GM12878 (cell line): ENCODE measurements at regions not wholly inside any gene's neighbourhood (a gene's known extent, or its start where the extent isn't known, plus 50 kb on each side); places are given as distances from the start of the nearest gene placed in this dataset.

Experiments
- ATAC-seq: fragments of 200-7000 bp; cut with Tn5 transposase; 3 replicates; pipeline ENCODE4 v1.9.1; 2020; ENCODE audit warnings: mild to moderate bottlenecking, moderate library complexity
- BruUV-seq: library from RNA; stranded (reverse); fragments of 400-500 nt; replicated peaks from 2 replicates; lab custom pipeline; 2021; lab: Mats Ljungman, UMichigan
- CTCF ChIA-PET: fragments of 300-600 bp; sonication (Branson Sonifier 250); formaldehyde crosslinking; extraction: SDS; loops from one replicate; lab custom pipeline; 2021; ENCODE audit warnings: inconsistent platforms; lab: Yijun Ruan, JAX
- POLR2A ChIA-PET: fragments of 350-600 bp; formaldehyde crosslinking; extraction: SDS; loops from one replicate; lab custom pipeline; 2021; ENCODE audit warnings: inconsistent platforms; lab: Charles Lee
- RAD21 ChIA-PET: fragments of 300-600 bp; sonication (Branson Sonifier 250); formaldehyde crosslinking; loops from one replicate; lab custom pipeline; 2023; ENCODE audit warnings: antibody characterized with exemption; ENCODE audit not compliant: unreplicated experiment; lab: Charles Lee
- SMC1A ChIA-PET: fragments of 300-600 bp; sonication (Branson Sonifier 250); formaldehyde crosslinking; loops from one replicate; lab custom pipeline; 2023; ENCODE audit not compliant: unreplicated experiment, uncharacterized antibody; lab: Charles Lee
- DNase-seq: peaks from one replicate; pipeline ENCODE4 v3.0.0-alpha.2; 2011; ENCODE audit warnings: low read depth, low spot score
- FAIRE-seq: peaks from 3 replicates; lab custom pipeline; 2011; peaks lifted over from hg19 to GRCh38; lab: Jason Lieb, UNC
- H2AFZ ChIP-seq: 2 replicates; pipeline ENCODE4 v1.6.0; 2011; ENCODE audit warnings: low read depth, low read length, control low read depth; ENCODE audit not compliant: control insufficient read depth
- H3K27ac ChIP-seq: 2 replicates; pipeline ENCODE4 v1.5.1; 2011; ENCODE audit warnings: control low read depth; ENCODE audit not compliant: control insufficient read depth, insufficient read depth
- H3K27me3 ChIP-seq, 2 experiments: replicated peaks in 1 of 2; 2 replicates each; pipeline versions ENCODE4 v1.6.0 to v1.6.1; 2011; ENCODE audit warnings: low read length in 1 of 2; ENCODE audit not compliant: control insufficient read depth in 2 of 2, insufficient read depth in 2 of 2
- H3K36me3 ChIP-seq, 2 experiments: 2 replicates each; pipeline ENCODE4 v1.5.1; 2011; ENCODE audit warnings: low read length in 1 of 2; ENCODE audit not compliant: control insufficient read depth in 2 of 2, insufficient read depth in 2 of 2
- H3K4me1 ChIP-seq: 2 replicates; pipeline ENCODE4 v1.6.1; 2011; ENCODE audit warnings: mild to moderate bottlenecking, low read length, moderate library complexity, mixed read lengths; ENCODE audit not compliant: control insufficient read depth, insufficient read depth
- H3K4me2 ChIP-seq: 2 replicates; pipeline ENCODE4 v1.6.0; 2011; ENCODE audit warnings: control low read depth; ENCODE audit not compliant: control insufficient read depth, insufficient read depth
- H3K4me3 ChIP-seq: fragments of 200-600 bp; sonication (generic); 2 replicates; pipeline ENCODE4 v1.5.1; 2016
- H3K79me2 ChIP-seq: 2 replicates; pipeline ENCODE4 v1.6.0; 2011; ENCODE audit warnings: low read length; ENCODE audit not compliant: control insufficient read depth, insufficient read depth
- H3K9ac ChIP-seq: 2 replicates; pipeline ENCODE4 v1.8.0; 2011; ENCODE audit warnings: low read length, control low read depth, mixed read lengths; ENCODE audit not compliant: control insufficient read depth, insufficient read depth
- H3K9me3 ChIP-seq: replicated peaks from 3 replicates; pipeline ENCODE4 v1.5.1; 2011; ENCODE audit warnings: mild to moderate bottlenecking, low read length; ENCODE audit not compliant: control insufficient read depth, insufficient read depth
- H4K20me1 ChIP-seq: 2 replicates; pipeline ENCODE4 v1.6.0; 2011; ENCODE audit not compliant: control insufficient read depth, insufficient read depth
- EGR1 ChIP-seq, 2 experiments: IDR thresholded peaks; 1 replicate in 1 of 2; 2 replicates in 1 of 2; pipeline ENCODE4 v1.6.1; 2011 to 2012; ENCODE audit warnings: low read depth in 2 of 2, low read length in 2 of 2, borderline replicate concordance in 1 of 2, mild to moderate bottlenecking in 1 of 2, moderate library complexity in 1 of 2
- HDAC2 ChIP-seq: fragments of 200-600 bp; sonication (generic); IDR thresholded peaks from 2 replicates; pipeline ENCODE4 v1.6.1; 2017
- IKZF2 ChIP-seq, 2 experiments: fragments of 450-650 bp; IDR thresholded peaks; 2 replicates each; pipeline ENCODE4 v1.6.1; 2017; ENCODE audit warnings: mild to moderate bottlenecking in 2 of 2, moderate library complexity in 2 of 2
- JUNB ChIP-seq: IDR thresholded peaks from 2 replicates; pipeline ENCODE4 v1.6.1; 2016; ENCODE audit warnings: antibody characterized with exemption, mild to moderate bottlenecking
- MTA3 ChIP-seq: IDR thresholded peaks from 2 replicates; pipeline ENCODE4 v1.6.1; 2012; ENCODE audit warnings: low read length, inconsistent platforms, borderline replicate concordance
- ZNF622 ChIP-seq: fragments of 450-650 bp; IDR thresholded peaks from 2 replicates; pipeline ENCODE4 v1.6.1; 2017; ENCODE audit warnings: mild to moderate bottlenecking, inconsistent platforms
- WGBS: methylation state at CpG from one replicate; pipeline ENCODE4 v1.1.6; 2016; ENCODE audit warnings: low lambda C conversion rate; ENCODE audit not compliant: insufficient replicate concordance, insufficient coverage; ENCODE audit errors: missing lambda C conversion rate; 5-methylcytosine and 5-hydroxymethylcytosine counted together
- in situ Hi-C: fragments of 300-500 bp; cut with MboI; formaldehyde crosslinking; loops from 9 replicates; pipeline ENCODE4 v1.14.3; 2018; ENCODE audit warnings: mixed read lengths
- intact Hi-C: fragments of 100-400 bp; cut with micrococcal nuclease; formaldehyde crosslinking; loops from one replicate; pipeline ENCODE4 v1.14.2; 2022; ENCODE audit not compliant: unreplicated experiment
- TF ChIP-seq, protein P1 (sequence below): fragments of 450-650 bp; IDR thresholded peaks from 2 replicates; pipeline ENCODE4 v1.6.1; 2018; ENCODE audit warnings: borderline replicate concordance, mild to moderate bottlenecking; ENCODE audit not compliant: partially characterized antibody

DNA sequence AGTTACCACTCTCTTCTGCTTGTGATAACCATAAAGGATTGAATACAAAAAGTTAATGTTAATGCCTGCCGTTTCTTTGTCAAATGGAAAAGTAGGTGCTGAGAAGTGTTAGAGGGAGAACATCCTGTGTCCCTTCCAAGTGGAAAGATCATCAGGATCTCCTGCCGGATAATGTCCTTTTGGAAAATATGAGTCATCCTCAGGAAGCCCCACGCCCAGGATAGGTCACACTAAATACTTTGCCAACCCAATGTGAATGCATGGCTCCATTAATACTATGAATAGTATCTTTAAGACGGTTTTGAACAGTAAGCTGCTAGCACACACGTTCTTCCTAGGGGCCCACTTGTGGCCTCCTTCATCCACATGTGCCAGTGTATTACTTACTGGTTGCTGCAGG, 279.5 kb downstream of the ZNF326 start:
- 21% methylated on average over 5 of the region's 5 CpGs for WGBS

DNA sequence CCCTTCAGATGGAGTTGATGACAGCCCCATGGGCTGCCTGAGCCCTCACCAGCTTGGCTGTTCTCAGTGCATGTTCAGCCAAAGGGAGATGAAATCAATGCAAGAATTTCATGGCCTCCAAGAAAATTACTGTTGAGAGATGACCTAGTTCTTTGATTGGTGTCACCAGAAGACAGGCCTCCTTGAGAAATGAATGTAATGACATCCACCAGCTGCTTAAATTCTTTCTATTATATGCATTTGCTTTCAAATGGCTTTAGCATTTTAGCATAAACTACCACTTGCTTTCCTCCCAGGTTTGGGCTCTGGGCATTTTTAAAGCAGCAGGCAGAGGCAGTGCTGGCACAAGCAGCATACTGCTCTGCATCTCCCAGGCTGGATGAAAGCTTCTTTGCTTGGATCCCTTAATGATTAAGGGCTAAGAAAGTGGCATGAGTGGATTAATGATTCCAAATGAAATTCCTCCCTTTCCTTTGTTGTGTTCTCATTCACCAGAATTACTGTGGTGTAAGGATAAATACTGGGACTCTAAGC, 278.4 kb downstream of the ZNF326 start:
- no TSS peak for BruUV-seq
- Histone ChIP-seq H3K9ac (no peak overlapping the region), H3K27ac (no peak overlapping the region), H3K4me3 (no peak overlapping the region), H3K4me2 (no peak overlapping the region), H3K4me1 (no peaks in the 10 kb centered on the region), H3K36me3 (no peaks in the 10 kb centered on the region), H3K79me2 (no peaks in the 10 kb centered on the region), H4K20me1 (no peaks in the 10 kb centered on the region), H3K27me3 (no peaks in the 10 kb centered on the region), H3K9me3 (no peaks in the 10 kb centered on the region), H2AFZ (no peak overlapping the region)
- ChIA-PET CTCF (interaction anchor here (0.6 to 0.9 kb wide), 2 partner anchors 32 to 306 kb away, joined by 3 read pairs; no protein-coding TSS in a partner anchor), RAD21 (no interaction called here), POLR2A (no interaction called here), SMC1A (no interaction called here)
- no peak for ATAC-seq
- no peak for DNase-seq
- in situ Hi-C loops, result no loop called here
- FAIRE-seq, result no peak
- intact Hi-C loops, result no loop called here
- TF ChIP-seq HDAC2, result no peak
- no peak for TF ChIP-seq ZNF622
- TF ChIP-seq IKZF2 (IDR thresholded peaks at IDR 0.05), result no peak
- TF ChIP-seq MTA3, result no peak
- TF ChIP-seq JUNB, result no peak

More for the DNA sequence above, 279.5 kb downstream of the ZNF326 start:
- FAIRE-seq (no peak), DNase-seq (no peak), ATAC-seq (no peak)
- in situ Hi-C loops, result no loop called here
- Histone ChIP-seq H3K27ac (no peak overlapping the region), H4K20me1 (no peaks in the 10 kb centered on the region), H3K4me1 (no peaks in the 10 kb centered on the region), H3K9me3 (no peaks in the 10 kb centered on the region), H3K79me2 (no peaks in the 10 kb centered on the region), H3K27me3 (no peaks in the 10 kb centered on the region), H3K4me2 (no peak overlapping the region), H3K4me3 (no peak overlapping the region), H3K9ac (no peak overlapping the region), H3K36me3 (no peaks in the 10 kb centered on the region), H2AFZ (no peak overlapping the region)
- CTCF ChIA-PET, result no interaction called here
- RAD21 ChIA-PET, result no interaction called here
- intact Hi-C loops, result no loop called here
- TF ChIP-seq, protein P1, sequence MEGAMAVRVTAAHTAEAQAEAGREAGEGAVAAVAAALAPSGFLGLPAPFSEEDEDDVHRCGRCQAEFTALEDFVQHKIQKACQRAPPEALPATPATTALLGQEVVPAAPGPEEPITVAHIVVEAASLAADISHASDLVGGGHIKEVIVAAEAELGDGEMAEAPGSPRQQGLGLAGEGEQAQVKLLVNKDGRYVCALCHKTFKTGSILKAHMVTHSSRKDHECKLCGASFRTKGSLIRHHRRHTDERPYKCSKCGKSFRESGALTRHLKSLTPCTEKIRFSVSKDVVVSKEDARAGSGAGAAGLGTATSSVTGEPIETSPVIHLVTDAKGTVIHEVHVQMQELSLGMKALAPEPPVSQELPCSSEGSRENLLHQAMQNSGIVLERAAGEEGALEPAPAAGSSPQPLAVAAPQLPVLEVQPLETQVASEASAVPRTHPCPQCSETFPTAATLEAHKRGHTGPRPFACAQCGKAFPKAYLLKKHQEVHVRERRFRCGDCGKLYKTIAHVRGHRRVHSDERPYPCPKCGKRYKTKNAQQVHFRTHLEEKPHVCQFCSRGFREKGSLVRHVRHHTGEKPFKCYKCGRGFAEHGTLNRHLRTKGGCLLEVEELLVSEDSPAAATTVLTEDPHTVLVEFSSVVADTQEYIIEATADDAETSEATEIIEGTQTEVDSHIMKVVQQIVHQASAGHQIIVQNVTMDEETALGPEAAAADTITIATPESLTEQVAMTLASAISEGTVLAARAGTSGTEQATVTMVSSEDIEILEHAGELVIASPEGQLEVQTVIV, result no peak
- TF ChIP-seq EGR1 (IDR thresholded peaks at IDR 0.05; ENCODE audit: borderline replicate concordance in 1 of 2, low read depth in 2 of 2, low read length in 2 of 2), result no peak
- SMC1A ChIA-PET, result interaction anchor here (1.2 kb wide), 1 partner anchor 15 kb away, joined by 4 read pairs; no protein-coding TSS in a partner anchor
- no TSS peak for BruUV-seq
- POLR2A ChIA-PET, result no interaction called here
